ENCODE measurements at regions not wholly inside any gene's neighbourhood (a gene's known extent, or its start where the extent isn't known, plus 50 kb on each side); places are given as distances from the start of the nearest gene placed in this dataset.

- no peak for DNase-seq
Observed at GRCh38 chr5:118257066-118257465, 731.3 kb downstream of the DTWD2 start.

DNA sequence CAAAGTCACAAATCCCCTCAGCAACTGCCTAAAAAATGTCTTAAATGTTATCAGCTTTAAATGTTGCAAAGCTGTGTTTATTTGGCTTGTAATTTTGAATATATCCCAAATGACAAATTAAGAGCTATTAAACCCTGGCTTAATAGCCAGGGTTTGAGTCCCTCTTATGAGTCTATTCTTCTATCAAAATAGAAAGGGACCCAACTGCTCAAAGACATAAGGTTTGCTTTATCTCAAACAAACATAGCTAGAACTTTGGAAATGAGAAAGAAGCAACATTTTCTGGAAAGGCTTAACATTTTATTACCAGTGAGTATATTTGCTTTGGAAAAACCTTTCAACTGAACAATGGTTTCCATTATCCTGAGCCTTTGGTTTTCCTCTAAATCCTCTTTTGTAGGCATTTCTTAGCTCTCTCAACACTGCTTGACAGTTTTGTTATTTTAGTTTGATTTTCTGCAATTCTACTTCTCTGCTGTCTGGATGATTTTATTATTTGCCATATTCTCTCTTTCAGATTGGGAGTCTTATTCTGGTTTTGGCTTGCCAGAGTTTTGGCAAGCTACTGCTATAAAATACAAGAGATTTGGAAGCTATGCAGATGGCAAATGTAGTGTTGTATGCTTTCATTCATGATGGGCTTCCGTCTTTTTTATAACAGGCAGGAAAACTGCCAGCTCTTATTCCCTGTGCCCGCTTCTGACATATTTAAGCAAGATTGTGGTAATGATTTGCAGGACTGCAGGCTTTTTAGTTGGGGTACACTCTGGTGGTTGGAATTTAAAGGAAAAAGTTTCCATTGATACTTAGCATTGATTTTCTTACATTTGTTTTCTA lies 734.9 kb downstream of the DTWD2 start:
- no peak for DNase-seq

GRCh38 chr5:118249386-118249785 lies 739.0 kb downstream of the DTWD2 start:
- DNase-seq: no peak

DNA sequence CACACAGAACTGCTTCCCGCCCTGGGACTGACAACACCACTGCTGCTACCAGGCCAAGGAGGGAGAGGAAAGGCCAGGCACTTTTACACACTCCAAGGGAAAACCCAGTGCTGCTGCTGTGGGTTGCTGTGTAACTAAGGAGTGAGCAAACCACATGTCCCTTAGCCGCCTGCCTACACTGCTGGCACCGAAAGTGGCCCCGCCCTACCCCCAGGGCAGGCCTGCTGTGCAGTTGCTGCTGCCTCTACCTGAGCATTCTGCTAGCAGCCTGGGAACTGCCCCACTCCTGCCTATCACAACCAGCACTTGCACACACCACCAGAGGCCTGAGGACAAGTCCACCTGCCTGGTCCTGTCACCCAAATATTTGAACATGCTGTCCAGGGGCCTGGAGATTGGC lies 740.9 kb downstream of the DTWD2 start:
- no peak for DNase-seq

- no peak for DNase-seq
Observed at GRCh38 chr5:118243613-118244012, 744.7 kb downstream of the DTWD2 start.

DNA sequence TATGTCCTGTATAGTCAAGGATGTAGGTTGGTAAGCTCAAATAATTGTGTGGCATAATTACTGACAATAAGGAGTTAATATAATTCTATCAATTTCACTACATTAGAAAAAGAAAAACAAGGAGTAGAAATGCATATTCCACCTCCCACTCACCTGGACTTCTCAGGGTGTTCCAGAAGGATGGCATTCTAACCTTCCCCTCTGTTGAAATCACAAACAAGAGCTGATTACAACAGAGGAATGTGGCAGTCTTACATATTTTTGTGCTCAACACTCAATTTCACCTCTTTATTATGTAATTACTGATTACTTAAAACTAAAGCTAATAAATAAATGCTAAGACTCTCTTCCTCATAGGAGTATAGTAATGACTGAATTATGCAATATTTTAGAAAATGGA lies 745.3 kb downstream of the DTWD2 start:
- DNase-seq: no peak

- no peak for DNase-seq
Observed at GRCh38 chr5:118236108-118236849, 752.1 kb downstream of the DTWD2 start.

DNA sequence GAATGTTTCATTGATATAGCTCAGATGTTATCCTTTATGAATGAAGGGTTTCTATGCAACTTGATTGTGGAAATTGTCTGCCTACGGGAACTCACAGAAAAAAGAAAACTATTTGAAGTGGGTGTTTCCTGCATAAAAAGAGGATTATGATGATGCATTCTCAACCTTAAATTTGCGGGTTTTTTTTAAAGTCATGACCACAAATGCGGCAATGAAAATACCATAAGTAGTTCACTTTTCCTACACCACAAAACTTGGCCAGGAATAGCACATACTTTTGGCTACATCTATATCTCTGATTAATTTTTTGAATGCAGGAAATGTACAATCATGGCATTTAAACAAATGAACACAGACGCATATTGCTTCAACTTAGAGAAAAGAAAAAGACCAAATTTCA lies 754.7 kb downstream of the DTWD2 start:
- DNase-seq: no peak

DNA sequence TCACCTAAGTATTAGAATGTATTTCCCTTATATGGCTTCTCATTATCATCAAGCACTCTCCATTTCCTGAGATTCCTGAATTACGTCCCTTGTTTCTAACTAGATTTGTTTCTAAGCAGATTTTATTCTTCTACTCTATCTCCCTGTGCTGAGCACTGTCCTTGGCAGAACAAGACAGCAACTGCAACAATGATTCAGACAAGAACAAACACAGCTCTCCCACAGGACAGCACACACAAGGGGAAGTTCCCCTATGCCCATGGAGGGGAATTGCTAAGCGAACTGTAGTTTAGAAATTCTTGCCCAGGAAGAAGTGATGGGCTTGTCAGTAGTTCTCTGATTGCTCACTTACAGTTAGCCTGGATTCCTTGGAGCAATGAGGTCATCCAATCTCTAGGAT lies 759.9 kb downstream of the DTWD2 start:
- no peak for DNase-seq

- DNase-seq: no peak
Observed at GRCh38 chr5:118224546-118224945, 763.8 kb downstream of the DTWD2 start.

- DNase-seq: no peak
Observed at GRCh38 chr5:118220556-118221195, 767.7 kb downstream of the DTWD2 start.

DNA sequence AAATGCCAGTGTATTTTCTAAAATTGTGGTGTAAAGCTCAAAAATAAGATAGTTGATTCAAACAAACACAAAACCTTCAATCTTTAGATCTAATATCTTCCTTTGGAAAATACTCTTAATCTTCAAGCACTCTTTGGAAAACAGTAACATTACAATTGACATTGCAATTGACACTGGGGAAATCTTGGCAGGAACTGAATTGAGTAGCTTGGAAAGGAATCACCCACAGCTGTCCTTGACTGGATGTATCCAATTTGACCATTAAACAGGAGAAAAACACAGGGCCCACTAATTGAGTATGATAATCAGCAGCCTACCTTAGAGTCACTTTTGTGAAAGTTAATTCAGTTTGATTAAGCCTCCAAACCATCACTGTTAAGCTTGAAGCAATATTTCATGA lies 776.7 kb downstream of the DTWD2 start:
- no peak for DNase-seq

DNA sequence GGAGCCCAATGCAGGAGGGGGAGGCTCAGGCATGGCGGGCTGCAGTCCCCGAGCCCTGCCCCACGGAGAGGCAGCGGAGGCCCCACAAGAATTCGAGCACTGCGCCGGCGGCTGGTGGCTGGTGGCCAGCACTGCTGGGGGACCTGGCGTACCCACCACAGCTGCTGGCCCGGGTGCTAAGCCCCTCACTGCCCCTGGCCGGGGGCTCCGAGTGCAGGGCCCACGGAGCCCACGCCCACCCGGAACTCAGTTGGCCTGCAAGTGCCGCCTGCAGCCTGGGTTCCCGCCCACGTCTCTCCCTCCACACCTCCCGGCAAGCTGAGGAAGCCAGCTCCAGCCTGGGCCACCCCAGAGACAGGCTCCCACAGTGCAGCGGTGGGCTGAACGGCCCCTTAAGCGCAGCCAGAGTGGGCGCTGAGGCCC lies 780.3 kb downstream of the DTWD2 start:
- DNase-seq: no peak

- DNase-seq: no peak
Observed at GRCh38 chr5:118199801-118200200, 788.5 kb downstream of the DTWD2 start.

GRCh38 chr5:118196229-118196628 lies 792.1 kb downstream of the DTWD2 start:
- no peak for DNase-seq

- DNase-seq: no peak
Observed at GRCh38 chr5:118195211-118195610, 793.1 kb downstream of the DTWD2 start.

DNA sequence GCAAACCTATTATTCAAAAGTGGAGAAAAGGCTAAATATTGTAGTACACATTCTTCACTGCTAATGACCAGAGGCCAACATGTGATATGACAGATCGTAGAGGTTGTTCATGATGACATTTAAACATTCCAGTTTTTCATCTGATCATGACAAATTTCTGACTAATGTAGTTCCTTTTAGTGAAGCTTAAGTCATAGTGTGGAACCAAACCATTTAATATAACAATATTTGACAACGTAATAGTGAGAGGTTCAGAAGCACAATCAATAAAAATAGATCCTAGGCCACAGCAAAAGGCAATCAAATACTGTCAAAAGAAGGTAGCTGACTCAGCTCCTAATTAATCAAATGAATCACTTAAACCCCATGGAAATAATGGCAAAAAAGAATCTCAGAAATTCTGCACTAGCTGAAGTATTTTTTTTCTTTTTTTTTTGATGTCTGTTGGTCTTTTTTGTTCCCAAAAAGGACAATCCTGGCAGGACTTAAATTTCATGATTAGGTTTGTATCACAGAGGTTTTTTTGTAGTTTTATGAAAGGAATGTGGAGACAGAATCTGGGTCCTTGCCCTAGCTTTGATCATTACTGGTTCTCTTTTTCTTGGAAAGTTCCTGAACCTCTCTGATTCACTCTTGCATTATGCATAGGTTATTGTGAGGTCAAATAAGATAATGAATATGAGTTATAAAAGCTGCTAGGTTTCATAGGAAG lies 795.0 kb downstream of the DTWD2 start:
- no peak for DNase-seq

- no peak for DNase-seq
Observed at GRCh38 chr5:118185018-118185417, 803.3 kb downstream of the DTWD2 start.

DNA sequence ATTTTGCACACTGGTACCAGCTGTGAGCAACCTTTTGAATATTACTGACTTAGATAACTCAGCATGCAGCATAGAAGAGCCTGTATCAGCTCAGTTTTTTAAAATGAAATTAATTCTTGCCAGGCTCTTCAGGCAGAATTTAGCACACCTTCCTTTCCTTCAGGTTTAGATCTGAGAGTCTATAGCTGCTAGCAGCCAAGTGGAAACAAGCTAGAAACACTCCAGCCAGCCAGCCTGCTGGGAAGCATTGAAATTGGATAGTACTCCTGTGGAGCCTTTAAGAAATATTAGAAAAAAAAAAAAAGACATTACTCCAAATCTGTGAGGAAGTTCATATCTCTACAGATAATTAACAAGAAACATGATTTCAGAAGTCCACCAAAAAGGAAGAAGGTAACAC lies 812.2 kb downstream of the DTWD2 start:
- no peak for DNase-seq

- DNase-seq: no peak
Observed at GRCh38 chr5:118174671-118175070, 813.7 kb downstream of the DTWD2 start.

DNA sequence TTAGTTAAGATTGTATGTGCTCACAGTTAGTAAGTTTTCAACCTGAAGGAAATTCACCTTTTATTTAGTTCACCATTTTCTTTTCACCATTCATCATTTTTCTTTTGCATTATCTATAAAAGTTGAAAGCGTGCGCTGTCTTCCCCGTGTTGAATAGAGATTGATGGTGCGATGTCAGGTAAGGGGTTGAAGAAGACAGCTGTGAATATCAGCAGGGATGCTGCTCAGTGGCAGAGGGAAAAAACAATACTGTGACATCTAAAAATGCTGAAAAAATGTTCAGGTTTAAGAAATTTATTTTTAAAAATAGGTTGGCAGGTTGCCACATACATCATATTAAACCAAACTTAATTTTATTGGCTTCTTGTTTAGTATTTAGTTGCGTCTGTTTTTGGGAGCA lies 815.0 kb downstream of the DTWD2 start:
- no peak for DNase-seq

DNA sequence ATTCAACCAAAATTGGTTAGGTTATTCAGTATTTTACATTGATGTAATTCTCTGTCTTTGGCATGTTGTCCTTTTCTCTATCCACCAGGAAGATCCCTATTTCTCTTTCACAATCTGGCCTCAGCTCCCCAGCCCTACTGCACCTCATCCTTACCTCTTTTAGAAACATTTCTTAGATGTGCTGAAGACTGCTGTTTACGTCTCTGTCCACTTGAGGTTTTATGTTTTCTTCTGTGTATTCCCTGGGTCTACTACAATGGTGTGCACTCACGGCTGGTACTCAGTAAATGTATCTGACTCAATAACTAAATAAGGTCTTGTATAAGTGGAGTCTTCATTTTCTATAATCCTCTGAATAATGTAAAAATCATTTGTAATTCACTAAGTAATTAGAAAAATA lies 822.7 kb downstream of the DTWD2 start:
- DNase-seq: no peak

- DNase-seq: no peak
Observed at GRCh38 chr5:118156181-118156580, 832.2 kb downstream of the DTWD2 start.

Data from NCI-H2107 (cell line).